ENCODE measurements at regions not wholly inside any gene's neighbourhood (a gene's known extent, or its start where the extent isn't known, plus 50 kb on each side); places are given as distances from the start of the nearest gene placed in this dataset.

DNA sequence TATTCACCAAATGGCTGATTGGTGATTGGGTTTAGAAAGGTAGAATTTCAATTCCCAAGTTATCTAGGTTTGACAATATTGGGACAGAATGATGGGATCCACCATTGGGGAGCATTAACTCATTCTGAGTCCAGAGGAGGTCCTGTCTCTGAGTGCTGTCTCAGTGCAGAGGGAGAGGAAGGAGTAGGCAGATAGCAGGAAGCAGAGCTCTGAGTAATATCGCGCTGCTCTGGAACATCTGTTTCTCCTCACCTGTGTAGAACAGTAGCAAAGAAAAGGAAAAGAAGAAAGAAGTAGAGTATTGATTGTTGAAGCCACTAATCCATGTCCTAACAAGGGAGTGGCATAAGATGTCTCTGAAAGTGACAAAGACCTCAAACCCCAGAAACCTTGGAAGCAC, 1657.8 kb downstream of the MRPL39 start:
- TF ChIP-seq POLR2A (IDR thresholded peaks at IDR 0.05): no peak
- TF ChIP-seq CTCF (IDR thresholded peaks at IDR 0.05): no peak
- no peak for TF ChIP-seq POLR2AphosphoS5 (IDR thresholded peaks at IDR 0.05; ENCODE audit: insufficient read depth in 1 of 2, low read depth in 1 of 2)

Data from vagina (tissue), 2 donors.